HCT116 (cell line): ENCODE measurements at regions not wholly inside any gene's neighbourhood (a gene's known extent, or its start where the extent isn't known, plus 50 kb on each side); places are given as distances from the start of the nearest gene placed in this dataset.

Experiments
- ATAC-seq: fragments of 200-7000 bp; cut with Tn5 transposase; 2 replicates; pipeline ENCODE4 v1.9.1; 2020; ENCODE audit warnings: mild to moderate bottlenecking, moderate library complexity
- BruUV-seq: library from RNA; stranded (reverse); fragments of 400-500 nt; replicated peaks from 2 replicates; lab custom pipeline; 2021; lab: Mats Ljungman, UMichigan
- CTCF ChIA-PET: fragments of 300-600 bp; sonication (Branson Sonifier 250); formaldehyde crosslinking; loops from one replicate; lab custom pipeline; 2021; ENCODE audit warnings: antibody characterized with exemption; lab: Charles Lee
- POLR2A ChIA-PET: fragments of 300-600, 350-600 bp; sonication (Branson Sonifier 250); formaldehyde crosslinking; loops from one replicate; lab custom pipeline; 2021; ENCODE audit warnings: antibody characterized with exemption; lab: Charles Lee
- RAD21 ChIA-PET, 2 experiments: fragments of 300-600 bp; sonication (Branson Sonifier 250); formaldehyde crosslinking; loops; one replicate each; lab custom pipeline; 2023; ENCODE audit warnings: low total read pairs in 2 of 2; ENCODE audit not compliant: uncharacterized antibody in 2 of 2, unreplicated experiment in 2 of 2, low non-redundant PET in 1 of 2; lab: Charles Lee
- DNase-seq: peaks from one replicate; pipeline ENCODE4 v3.0.0-alpha.2; 2010; ENCODE audit warnings: low read depth, low spot score
- H2AFZ ChIP-seq: fragments of 200-600 bp; shearing (Covaris generic), sonication (generic); 2 replicates; pipeline ENCODE4 v1.6.1; 2017; ENCODE audit warnings: low read depth, mixed run types, mixed read lengths, antibody characterized with exemption, low read length; ENCODE audit not compliant: poor library complexity, severe bottlenecking
- H3K27ac ChIP-seq: 2 replicates; pipeline ENCODE4 v1.5.1; 2012; ENCODE audit warnings: low read depth, low read length
- H3K27me3 ChIP-seq: fragments of 200-600 bp; sonication (generic); 2 replicates; pipeline ENCODE4 v1.6.1; 2016; ENCODE audit warnings: mixed run types, low read length, mixed read lengths; ENCODE audit not compliant: insufficient read depth
- H3K36me3 ChIP-seq, 2 experiments: fragments of 200-500 bp in 1 of 2; fragments of 200-600 bp in 1 of 2; sonication (Bioruptor generic) in 1 of 2; sonication (generic) in 1 of 2; 2 replicates each; pipeline versions ENCODE4 v1.5.1 to v1.6.1; 2014 to 2016; ENCODE audit warnings: low read length in 2 of 2, inconsistent platforms in 1 of 2, mixed read lengths in 1 of 2, mixed run types in 1 of 2; ENCODE audit not compliant: insufficient read depth in 2 of 2, control insufficient read depth in 1 of 2
- H3K4me1 ChIP-seq, 2 experiments: fragments of 200-600 bp in 1 of 2; sonication (generic) in 1 of 2; 2 replicates each; pipeline versions ENCODE4 v1.5.1 to v1.6.1; 2012 to 2017; ENCODE audit warnings: low read length in 2 of 2, inconsistent platforms in 1 of 2, mild to moderate bottlenecking in 1 of 2, mixed read lengths in 1 of 2, mixed run types in 1 of 2, moderate library complexity in 1 of 2; ENCODE audit not compliant: insufficient read depth in 2 of 2, control insufficient read depth in 1 of 2
- H3K4me2 ChIP-seq: fragments of 200-600 bp; sonication (generic); 2 replicates; pipeline ENCODE4 v1.6.1; 2017; ENCODE audit warnings: mixed run types, low read length, mixed read lengths
- H3K4me3 ChIP-seq, 2 experiments: fragments of 200-600 bp in 1 of 2; sonication (generic) in 1 of 2; replicated peaks in 1 of 2; 2 replicates each; pipeline ENCODE4 v1.5.1; 2011 to 2016; ENCODE audit warnings: low read length in 2 of 2, control low read depth in 1 of 2, low read depth in 1 of 2, mild to moderate bottlenecking in 1 of 2, mixed read lengths in 1 of 2, mixed run types in 1 of 2
- H3K79me2 ChIP-seq: fragments of 200-600 bp; sonication (generic); 2 replicates; pipeline ENCODE4 v1.6.1; 2017; ENCODE audit warnings: mild to moderate bottlenecking, mixed run types, low read length, moderate library complexity, mixed read lengths; ENCODE audit not compliant: insufficient read depth
- H3K9ac ChIP-seq: fragments of 200-600 bp; sonication (generic); 2 replicates; pipeline ENCODE4 v1.6.1; 2016; ENCODE audit warnings: low read length, mixed read lengths
- H3K9me2 ChIP-seq: fragments of 200-600 bp; sonication (generic), shearing (Covaris generic); 2 replicates; pipeline ENCODE4 v1.6.1; 2017; ENCODE audit warnings: mixed run types, mild to moderate bottlenecking, moderate library complexity; ENCODE audit not compliant: insufficient read depth
- H3K9me3 ChIP-seq, 2 experiments: fragments of 200-500 bp in 1 of 2; fragments of 200-600 bp in 1 of 2; sonication (Bioruptor generic) in 1 of 2; sonication (generic) in 1 of 2; 2 replicates each; pipeline ENCODE4 v1.6.1; 2014 to 2017; ENCODE audit warnings: low read length in 2 of 2, mixed read lengths in 2 of 2, inconsistent platforms in 1 of 2, low read depth in 1 of 2, mild to moderate bottlenecking in 1 of 2, mixed run types in 1 of 2, moderate library complexity in 1 of 2; ENCODE audit not compliant: control insufficient read depth in 1 of 2, insufficient read depth in 1 of 2
- H4K20me1 ChIP-seq: fragments of 200-600 bp; sonication (generic), shearing (Covaris generic); 2 replicates; pipeline ENCODE4 v1.6.1; 2017; ENCODE audit warnings: mixed run types, mild to moderate bottlenecking, moderate library complexity; ENCODE audit not compliant: insufficient read depth
- CBX3 ChIP-seq: IDR thresholded peaks from 2 replicates; pipeline ENCODE4 v1.6.1; 2012; ENCODE audit warnings: low read depth
- CEBPB ChIP-seq: IDR thresholded peaks from 2 replicates; pipeline ENCODE4 v1.6.1; 2012; ENCODE audit warnings: low read depth
- EGR1 ChIP-seq: IDR thresholded peaks from 2 replicates; pipeline ENCODE4 v1.6.1; 2012; ENCODE audit warnings: low read depth
- ELF1 ChIP-seq: IDR thresholded peaks from 2 replicates; pipeline ENCODE4 v1.6.1; 2012; ENCODE audit warnings: low read depth, borderline replicate concordance
- EZH2 ChIP-seq: fragments of 200-600 bp; sonication (generic); IDR thresholded peaks from 2 replicates; pipeline ENCODE4 v1.6.1; 2017; ENCODE audit warnings: antibody characterized with exemption, mixed run types
- EZH2phosphoT487 ChIP-seq: fragments of 200-600 bp; IDR thresholded peaks from 2 replicates; pipeline ENCODE4 v1.6.1; 2018; ENCODE audit warnings: antibody characterized with exemption, borderline replicate concordance
- FOSL1 ChIP-seq: IDR thresholded peaks from 2 replicates; pipeline ENCODE4 v1.6.1; 2012; ENCODE audit warnings: low read depth
- JUND ChIP-seq: IDR thresholded peaks from 2 replicates; pipeline ENCODE4 v1.6.1; 2012
- POLR2A ChIP-seq: IDR thresholded peaks from 2 replicates; pipeline ENCODE4 v1.7.0; 2011; ENCODE audit warnings: borderline replicate concordance; ENCODE audit not compliant: insufficient read depth, insufficient read length; ENCODE audit errors: extremely low read depth
- POLR2AphosphoS5 ChIP-seq: IDR thresholded peaks from 2 replicates; pipeline ENCODE4 v1.6.1; 2011; ENCODE audit warnings: mild to moderate bottlenecking, low read depth, low read length, moderate library complexity
- RAD21 ChIP-seq: IDR thresholded peaks from 2 replicates; pipeline ENCODE4 v1.6.1; 2012; ENCODE audit warnings: low read depth, mild to moderate bottlenecking
- SRF ChIP-seq: IDR thresholded peaks from 2 replicates; pipeline ENCODE4 v1.6.1; 2012; ENCODE audit warnings: low read depth
- TCF7L2 ChIP-seq: IDR thresholded peaks from 2 replicates; pipeline ENCODE4 v1.7.0; 2011; ENCODE audit warnings: borderline replicate concordance, inconsistent platforms; ENCODE audit not compliant: insufficient read depth, insufficient read length; ENCODE audit errors: extremely low read depth
- YY1 ChIP-seq: IDR thresholded peaks from 2 replicates; pipeline ENCODE4 v1.6.1; 2011; ENCODE audit warnings: low read length, low read depth, moderate library complexity, mild to moderate bottlenecking; ENCODE audit not compliant: insufficient replicate concordance; ENCODE audit errors: extremely low read depth
- ZFX ChIP-seq: fragments of 450-650 bp; IDR thresholded peaks from 2 replicates; pipeline ENCODE4 v1.6.1; 2017
- ZNF274 ChIP-seq: fragments of 200-500 bp; sonication (Bioruptor generic); IDR thresholded peaks from 2 replicates; pipeline ENCODE4 v1.6.1; 2014; ENCODE audit warnings: mild to moderate bottlenecking, low read depth, low read length, inconsistent platforms
- intact Hi-C: fragments of 100-400 bp; cut with micrococcal nuclease; formaldehyde crosslinking; loops from 2 replicates; pipeline ENCODE4 v1.10.0; 2022
- TF ChIP-seq, protein P1 (sequence below): IDR thresholded peaks from 2 replicates; pipeline ENCODE4 v1.6.1; 2011; ENCODE audit warnings: mild to moderate bottlenecking, low read length, moderate library complexity; ENCODE audit not compliant: insufficient replicate concordance; ENCODE audit errors: extremely low read depth

- Histone ChIP-seq H3K27ac (no peak overlapping the region), H4K20me1 (no peaks in the 10 kb centered on the region), H3K27me3 (no peaks in the 10 kb centered on the region), H3K9me3 (no peaks in the 10 kb centered on the region), H3K36me3 (no peaks in the 10 kb centered on the region), H2AFZ (no peak overlapping the region), H3K4me3 (no peak overlapping the region), H3K9me2 (no peaks in the 10 kb centered on the region), H3K4me1 (no peaks in the 10 kb centered on the region), H3K4me2 (no peak overlapping the region), H3K79me2 (no peaks in the 10 kb centered on the region), H3K9ac (no peak overlapping the region)
- POLR2A ChIA-PET: no interaction called here
- no peak for DNase-seq
- CTCF ChIA-PET: no interaction called here
- no TSS peak for BruUV-seq
- TF ChIP-seq, protein P1, sequence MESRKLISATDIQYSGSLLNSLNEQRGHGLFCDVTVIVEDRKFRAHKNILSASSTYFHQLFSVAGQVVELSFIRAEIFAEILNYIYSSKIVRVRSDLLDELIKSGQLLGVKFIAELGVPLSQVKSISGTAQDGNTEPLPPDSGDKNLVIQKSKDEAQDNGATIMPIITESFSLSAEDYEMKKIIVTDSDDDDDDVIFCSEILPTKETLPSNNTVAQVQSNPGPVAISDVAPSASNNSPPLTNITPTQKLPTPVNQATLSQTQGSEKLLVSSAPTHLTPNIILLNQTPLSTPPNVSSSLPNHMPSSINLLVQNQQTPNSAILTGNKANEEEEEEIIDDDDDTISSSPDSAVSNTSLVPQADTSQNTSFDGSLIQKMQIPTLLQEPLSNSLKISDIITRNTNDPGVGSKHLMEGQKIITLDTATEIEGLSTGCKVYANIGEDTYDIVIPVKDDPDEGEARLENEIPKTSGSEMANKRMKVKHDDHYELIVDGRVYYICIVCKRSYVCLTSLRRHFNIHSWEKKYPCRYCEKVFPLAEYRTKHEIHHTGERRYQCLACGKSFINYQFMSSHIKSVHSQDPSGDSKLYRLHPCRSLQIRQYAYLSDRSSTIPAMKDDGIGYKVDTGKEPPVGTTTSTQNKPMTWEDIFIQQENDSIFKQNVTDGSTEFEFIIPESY: no peak
- TF ChIP-seq POLR2AphosphoS5 (no peak), EZH2 (no peak), ELF1 (no peak), TCF7L2 (no peak), RAD21 (no peak), JUND (no peak), FOSL1 (no peak), YY1 (no peak), POLR2A (no peak), CBX3 (no peak), ZNF274 (no peak), SRF (no peak), ZFX (no peak), EGR1 (no peak), CEBPB (no peak), EZH2phosphoT487 (no peak)
- intact Hi-C loops: no loop called here
- ATAC-seq: no peak
- RAD21 ChIA-PET: no interaction called here
Observed at GRCh38 chr2:200095436-200095835, 140.1 kb downstream of the MAIP1 start.
